ENCODE measurements at regions not wholly inside any gene's neighbourhood (a gene's known extent, or its start where the extent isn't known, plus 50 kb on each side); places are given as distances from the start of the nearest gene placed in this dataset.

- Histone ChIP-seq H3K36me3 (ENCODE audit: control insufficient read depth in 2 of 2, insufficient read depth in 1 of 2, low read length in 2 of 2) (no peaks in the 10 kb centered on the region), H3K4me3 (ENCODE audit: low read depth, low read length) (no peak overlapping the region), H3K4me1 (ENCODE audit: control insufficient read depth, insufficient read depth, low read length) (no peaks in the 10 kb centered on the region; the same call in 1 of the 2 replicates), H3K27ac (ENCODE audit: extremely low read depth, low read depth, low read length) (no peak overlapping the region), H3K9me3 (ENCODE audit: control insufficient read depth, insufficient read depth, low read depth, low read length) (no peaks in the 10 kb centered on the region)
- ChIA-PET POLR2A (interaction anchor here (0.6 kb wide), 1 partner anchor 104 kb away, joined by 4 read pairs; no protein-coding TSS in a partner anchor), CTCF (interaction anchor here (0.5 to 0.6 kb wide), 2 partner anchors 14 to 17 kb away, joined by 3 to 4 read pairs; no protein-coding TSS in a partner anchor)
- TF ChIP-seq ZNF623 (tag by site-specific recombination; IDR thresholded peaks at IDR 0.05) (no peak), ZNF214 (tag by site-specific recombination; IDR thresholded peaks at IDR 0.05; ENCODE audit: borderline replicate concordance) (no peak), SETDB1 (IDR thresholded peaks at IDR 0.05; ENCODE audit: insufficient read length, low read length) (peak; percentile 68), ZNF211 (tag by site-specific recombination; IDR thresholded peaks at IDR 0.05; ENCODE audit: low read depth) (peak; percentile 96), TRIM28 (IDR thresholded peaks at IDR 0.05; ENCODE audit: borderline replicate concordance, low read length) (peak; percentile 45; the same call in 1 of the 2 replicates)
Observed at GRCh38 chr2:206220997-206221396, 53.5 kb upstream of the ZDBF2 start.
